GM12878 (cell line): ENCODE measurements at regions not wholly inside any gene's neighbourhood (a gene's known extent, or its start where the extent isn't known, plus 50 kb on each side); places are given as distances from the start of the nearest gene placed in this dataset.

ENCODE experiments used
- ATAC-seq: fragments of 200-7000 bp; cut with Tn5 transposase; 3 replicates; pipeline ENCODE4 v1.9.1; 2020; ENCODE audit warnings: mild to moderate bottlenecking, moderate library complexity
- BruUV-seq: library from RNA; stranded (reverse); fragments of 400-500 nt; replicated peaks from 2 replicates; lab custom pipeline; 2021; lab: Mats Ljungman, UMichigan
- CTCF ChIA-PET: fragments of 300-600 bp; sonication (Branson Sonifier 250); formaldehyde crosslinking; extraction: SDS; loops from one replicate; lab custom pipeline; 2021; ENCODE audit warnings: inconsistent platforms; lab: Yijun Ruan, JAX
- POLR2A ChIA-PET: fragments of 350-600 bp; formaldehyde crosslinking; extraction: SDS; loops from one replicate; lab custom pipeline; 2021; ENCODE audit warnings: inconsistent platforms; lab: Charles Lee
- RAD21 ChIA-PET: fragments of 300-600 bp; sonication (Branson Sonifier 250); formaldehyde crosslinking; loops from one replicate; lab custom pipeline; 2023; ENCODE audit warnings: antibody characterized with exemption; ENCODE audit not compliant: unreplicated experiment; lab: Charles Lee
- SMC1A ChIA-PET: fragments of 300-600 bp; sonication (Branson Sonifier 250); formaldehyde crosslinking; loops from one replicate; lab custom pipeline; 2023; ENCODE audit not compliant: unreplicated experiment, uncharacterized antibody; lab: Charles Lee
- DNase-seq: peaks from one replicate; pipeline ENCODE4 v3.0.0-alpha.2; 2011; ENCODE audit warnings: low read depth, low spot score
- FAIRE-seq: peaks from 3 replicates; lab custom pipeline; 2011; peaks lifted over from hg19 to GRCh38; lab: Jason Lieb, UNC
- H2AFZ ChIP-seq: 2 replicates; pipeline ENCODE4 v1.6.0; 2011; ENCODE audit warnings: low read depth, low read length, control low read depth; ENCODE audit not compliant: control insufficient read depth
- H3K27ac ChIP-seq: 2 replicates; pipeline ENCODE4 v1.5.1; 2011; ENCODE audit warnings: control low read depth; ENCODE audit not compliant: control insufficient read depth, insufficient read depth
- H3K27me3 ChIP-seq, 2 experiments: replicated peaks in 1 of 2; 2 replicates each; pipeline versions ENCODE4 v1.6.0 to v1.6.1; 2011; ENCODE audit warnings: low read length in 1 of 2; ENCODE audit not compliant: control insufficient read depth in 2 of 2, insufficient read depth in 2 of 2
- H3K36me3 ChIP-seq, 2 experiments: 2 replicates each; pipeline ENCODE4 v1.5.1; 2011; ENCODE audit warnings: low read length in 1 of 2; ENCODE audit not compliant: control insufficient read depth in 2 of 2, insufficient read depth in 2 of 2
- H3K4me1 ChIP-seq: 2 replicates; pipeline ENCODE4 v1.6.1; 2011; ENCODE audit warnings: mild to moderate bottlenecking, low read length, moderate library complexity, mixed read lengths; ENCODE audit not compliant: control insufficient read depth, insufficient read depth
- H3K4me2 ChIP-seq: 2 replicates; pipeline ENCODE4 v1.6.0; 2011; ENCODE audit warnings: control low read depth; ENCODE audit not compliant: control insufficient read depth, insufficient read depth
- H3K4me3 ChIP-seq: fragments of 200-600 bp; sonication (generic); 2 replicates; pipeline ENCODE4 v1.5.1; 2016
- H3K79me2 ChIP-seq: 2 replicates; pipeline ENCODE4 v1.6.0; 2011; ENCODE audit warnings: low read length; ENCODE audit not compliant: control insufficient read depth, insufficient read depth
- H3K9ac ChIP-seq: 2 replicates; pipeline ENCODE4 v1.8.0; 2011; ENCODE audit warnings: low read length, control low read depth, mixed read lengths; ENCODE audit not compliant: control insufficient read depth, insufficient read depth
- H3K9me3 ChIP-seq: replicated peaks from 3 replicates; pipeline ENCODE4 v1.5.1; 2011; ENCODE audit warnings: mild to moderate bottlenecking, low read length; ENCODE audit not compliant: control insufficient read depth, insufficient read depth
- H4K20me1 ChIP-seq: 2 replicates; pipeline ENCODE4 v1.6.0; 2011; ENCODE audit not compliant: control insufficient read depth, insufficient read depth
- BMI1 ChIP-seq: fragments of 450-650 bp; IDR thresholded peaks from 2 replicates; pipeline ENCODE4 v1.6.1; 2016; ENCODE audit warnings: mild to moderate bottlenecking, moderate library complexity, borderline replicate concordance
- HDAC2 ChIP-seq: fragments of 200-600 bp; sonication (generic); IDR thresholded peaks from 2 replicates; pipeline ENCODE4 v1.6.1; 2017
- MTA2 ChIP-seq: fragments of 450-650 bp; IDR thresholded peaks from 2 replicates; pipeline ENCODE4 v1.6.1; 2016; ENCODE audit warnings: low read depth, mild to moderate bottlenecking, moderate library complexity
- ZBTB40 ChIP-seq: fragments of 450-650 bp; IDR thresholded peaks from 2 replicates; pipeline ENCODE4 v1.6.1; 2016; ENCODE audit warnings: mild to moderate bottlenecking, moderate library complexity, borderline replicate concordance
- WGBS: methylation state at CpG from one replicate; pipeline ENCODE4 v1.1.6; 2016; ENCODE audit warnings: low lambda C conversion rate; ENCODE audit not compliant: insufficient replicate concordance, insufficient coverage; ENCODE audit errors: missing lambda C conversion rate; 5-methylcytosine and 5-hydroxymethylcytosine counted together
- in situ Hi-C: fragments of 300-500 bp; cut with MboI; formaldehyde crosslinking; loops from 9 replicates; pipeline ENCODE4 v1.14.3; 2018; ENCODE audit warnings: mixed read lengths
- intact Hi-C: fragments of 100-400 bp; cut with micrococcal nuclease; formaldehyde crosslinking; loops from one replicate; pipeline ENCODE4 v1.14.2; 2022; ENCODE audit not compliant: unreplicated experiment

- no peak for TF ChIP-seq ZBTB40
Observed at GRCh38 chrX:8278557-8278956, 107.5 kb upstream of the VCX2 start (continued).

- POLR2A ChIA-PET, result interaction anchor here (0.7 kb wide), 1 partner anchor 71 kb away, joined by 3 read pairs; no protein-coding TSS in a partner anchor
- Histone ChIP-seq H3K9ac (no peak overlapping the region), H2AFZ (no peak overlapping the region), H3K4me2 (no peak overlapping the region), H3K4me3 (no peak overlapping the region), H3K79me2 (no peaks in the 10 kb centered on the region), H3K27ac (no peak overlapping the region), H3K27me3 (no peaks in the 10 kb centered on the region), H3K36me3 (no peaks in the 10 kb centered on the region)
- ATAC-seq, result peak; percentile 73
- no TSS peak for BruUV-seq
- SMC1A ChIA-PET, result no interaction called here
- FAIRE-seq, result no peak
- DNase-seq, result no peak
- CTCF ChIA-PET, result no interaction called here
- intact Hi-C loops, result no loop called here
- RAD21 ChIA-PET, result no interaction called here
- TF ChIP-seq MTA2 (peak; percentile 34; the same call in 1 of the 2 replicates), BMI1 (0 out of 2 replicates have a peak, but pooled peaks have one; percentile 16), HDAC2 (no peak)
- TF ChIP-seq, all 136 proteins: peak for 2
- H4K20me1 ChIP-seq, result no peaks in the 10 kb centered on the region
- no peaks in the 10 kb centered on the region for H3K9me3 ChIP-seq
- 58% methylated on average over 2 of the region's 2 CpGs for WGBS
- in situ Hi-C loops, result no loop called here
- H3K4me1 ChIP-seq, result no peaks in the 10 kb centered on the region
Observed at GRCh38 chrX:8279323-8279722, 108.3 kb upstream of the VCX2 start.
